AG20443 (cell line): ENCODE measurements at regions not wholly inside any gene's neighbourhood (a gene's known extent, or its start where the extent isn't known, plus 50 kb on each side); places are given as distances from the start of the nearest gene placed in this dataset.

Experiments
- DNase-seq: peaks from one replicate; pipeline ENCODE4 v3.0.0; 2012; ENCODE audit warnings: low spot score, mixed read lengths

- no peak for DNase-seq
Measured at GRCh38 chr6:56767892-56768531, 125.3 kb upstream of the DST start.

GRCh38 chr6:56767435-56767834 lies 124.7 kb upstream of the DST start:
- no peak for DNase-seq

- no peak for DNase-seq
Measured at GRCh38 chr6:56766806-56767178, 124.1 kb upstream of the DST start.

GRCh38 chr6:56766139-56766805 lies 123.6 kb upstream of the DST start:
- DNase-seq: no peak

GRCh38 chr6:56765494-56765893 lies 122.8 kb upstream of the DST start:
- no peak for DNase-seq

- no peak for DNase-seq
Measured at GRCh38 chr6:56764081-56764566, 121.4 kb upstream of the DST start.

GRCh38 chr6:56761651-56762050 lies 119.0 kb upstream of the DST start:
- no peak for DNase-seq

GRCh38 chr6:56760842-56761241 lies 118.2 kb upstream of the DST start:
- no peak for DNase-seq

- DNase-seq: no peak
Measured at GRCh38 chr6:56759521-56759920, 116.8 kb upstream of the DST start.

GRCh38 chr6:56758553-56758952 lies 115.9 kb upstream of the DST start:
- DNase-seq: no peak

GRCh38 chr6:56758120-56758519 lies 115.4 kb upstream of the DST start:
- no peak for DNase-seq

GRCh38 chr6:56757588-56757984 lies 114.9 kb upstream of the DST start:
- DNase-seq: no peak

- DNase-seq: no peak
Measured at GRCh38 chr6:56756791-56757587, 114.3 kb upstream of the DST start.

GRCh38 chr6:56756219-56756789 lies 113.6 kb upstream of the DST start:
- DNase-seq: no peak

- DNase-seq: no peak
Measured at GRCh38 chr6:56755040-56755439, 112.4 kb upstream of the DST start.

- no peak for DNase-seq
Measured at GRCh38 chr6:56753811-56754210, 111.1 kb upstream of the DST start.

GRCh38 chr6:56752534-56752933 lies 109.8 kb upstream of the DST start:
- DNase-seq: no peak

- peak; percentile 34 for DNase-seq
Measured at GRCh38 chr6:56752009-56752408, 109.3 kb upstream of the DST start.

GRCh38 chr6:56751604-56752003 lies 108.9 kb upstream of the DST start:
- no peak for DNase-seq

GRCh38 chr6:56750686-56751085 lies 108.0 kb upstream of the DST start:
- DNase-seq: no peak

GRCh38 chr6:56749632-56750151 lies 107.0 kb upstream of the DST start:
- DNase-seq: peak; percentile 60

- DNase-seq: no peak
Measured at GRCh38 chr6:56746767-56747504, 104.2 kb upstream of the DST start.
